HUES48 (cell line): ENCODE measurements at regions not wholly inside any gene's neighbourhood (a gene's known extent, or its start where the extent isn't known, plus 50 kb on each side); places are given as distances from the start of the nearest gene placed in this dataset.
A peak's percentile ranks its signal among the peaks of the same experiment; 100 is the strongest.

Source experiments
- H3K27ac ChIP-seq: one replicate; pipeline ENCODE4 v1.7.0; 2013; ENCODE audit warnings: low read depth, low read length, inconsistent platforms
- H3K27me3 ChIP-seq: 2 replicates; pipeline ENCODE4 v1.6.1; 2013; ENCODE audit warnings: mild to moderate bottlenecking, low read length; ENCODE audit not compliant: control insufficient read depth, insufficient read depth
- H3K36me3 ChIP-seq: 2 replicates; pipeline ENCODE4 v1.6.1; 2013; ENCODE audit warnings: low read length; ENCODE audit not compliant: control insufficient read depth, insufficient read depth
- H3K4me1 ChIP-seq: 2 replicates; pipeline ENCODE4 v1.6.1; 2013; ENCODE audit warnings: mild to moderate bottlenecking, low read length; ENCODE audit not compliant: control insufficient read depth, insufficient read depth
- H3K4me3 ChIP-seq: 2 replicates; pipeline ENCODE4 v1.5.1; 2013; ENCODE audit warnings: mild to moderate bottlenecking, low read depth, low read length
- H3K9ac ChIP-seq: 2 replicates; pipeline ENCODE4 v1.6.1; 2013; ENCODE audit warnings: mild to moderate bottlenecking, low read depth, low read length, moderate library complexity
- H3K9me3 ChIP-seq: 2 replicates; pipeline ENCODE4 v1.6.1; 2013; ENCODE audit warnings: low read length; ENCODE audit not compliant: control insufficient read depth, insufficient read depth

DNA sequence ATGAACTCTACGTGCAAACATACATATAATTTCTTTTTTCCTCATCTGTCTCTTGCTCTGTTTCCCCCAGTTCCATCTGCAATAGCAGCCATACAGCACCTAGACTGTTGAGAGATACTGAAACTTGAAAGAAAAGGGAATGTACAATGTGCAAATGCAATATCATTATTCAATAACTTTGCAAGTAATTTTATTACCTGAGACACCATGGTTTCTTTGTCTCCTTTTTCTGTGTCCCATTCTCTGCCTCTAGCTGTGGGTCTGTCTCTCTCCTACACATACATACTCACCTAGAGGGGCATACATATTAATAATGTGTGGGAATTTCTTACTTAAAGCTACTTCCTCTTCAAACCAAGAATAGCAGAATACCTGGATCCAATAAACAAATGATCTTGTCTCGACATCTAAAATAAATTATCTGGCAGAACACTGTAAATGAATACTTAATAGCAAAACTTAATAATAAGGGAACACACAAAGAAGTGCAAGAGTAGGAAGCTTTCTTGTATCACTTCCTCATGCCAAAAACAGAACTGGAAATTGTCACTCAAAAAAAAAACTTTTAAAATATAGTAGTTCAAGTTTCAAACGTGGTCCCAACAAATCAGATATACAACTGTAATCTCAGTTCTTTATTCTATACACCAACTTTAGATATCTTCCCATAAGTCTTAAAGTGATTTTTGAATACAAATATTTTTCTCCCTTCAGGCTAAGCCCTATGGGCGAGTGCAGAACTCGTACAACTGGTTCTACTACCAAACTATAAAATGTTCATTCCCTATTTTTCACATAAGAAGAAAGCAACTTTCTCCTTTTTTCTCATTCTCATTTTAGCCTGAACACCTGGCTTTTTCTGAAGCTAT lies 194.6 kb downstream of the NRIP1 start:
- no peaks in the 10 kb centered on the region for H3K9me3 ChIP-seq
- peaks cover 11% of the 10 kb centered on the region for H3K4me1 ChIP-seq
- H3K36me3 ChIP-seq = no peaks in the 10 kb centered on the region
- no peak overlapping the region for H3K4me3 ChIP-seq
- no peak overlapping the region for H3K27ac ChIP-seq
- no peak overlapping the region for H3K9ac ChIP-seq
- H3K27me3 ChIP-seq = no peaks in the 10 kb centered on the region

DNA sequence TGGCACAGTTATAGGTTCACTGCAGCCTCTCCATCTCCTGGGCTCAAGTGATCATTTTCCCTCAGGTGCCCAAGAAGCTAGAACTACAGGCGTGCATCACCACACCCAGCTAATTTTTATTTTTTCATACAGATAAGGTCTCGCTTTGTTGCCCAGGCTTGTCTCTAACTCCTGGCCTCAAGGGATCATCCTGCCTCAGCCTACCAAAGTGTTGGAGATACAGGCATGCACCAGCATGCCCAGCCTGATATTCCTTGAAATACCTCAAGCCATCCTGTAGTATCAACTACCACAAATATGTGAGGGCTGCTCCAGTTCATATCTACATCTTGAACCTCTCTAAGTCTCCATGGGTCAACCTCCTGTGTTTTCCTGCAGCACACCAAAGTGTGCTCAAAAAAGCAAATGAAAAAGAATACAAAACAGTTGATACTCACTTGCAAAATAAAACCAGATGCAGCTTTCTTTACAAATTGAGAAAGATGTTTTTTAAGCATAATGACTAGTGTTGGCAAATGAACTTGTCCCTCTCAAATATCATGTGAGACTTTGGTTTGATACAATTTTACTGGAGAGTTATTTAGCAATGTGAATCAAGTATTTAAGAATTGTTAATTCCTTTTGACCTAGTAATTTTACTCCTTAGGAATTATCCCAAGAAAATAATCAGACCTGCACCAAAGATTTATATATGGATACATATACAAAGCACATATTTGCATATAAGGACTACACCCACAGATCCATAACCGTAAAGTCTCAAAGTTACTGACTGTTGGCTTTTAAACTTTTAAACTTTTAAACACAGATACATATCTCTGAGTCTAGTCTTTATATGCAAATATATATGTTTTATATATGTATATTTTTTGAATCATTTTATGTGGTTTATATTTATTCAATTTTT lies 197.7 kb downstream of the NRIP1 start:
- Histone ChIP-seq H3K27me3 (no peaks in the 10 kb centered on the region), H3K9ac (no peak overlapping the region), H3K36me3 (no peaks in the 10 kb centered on the region), H3K4me3 (no peak overlapping the region), H3K4me1 (peaks cover 18% of the 10 kb centered on the region), H3K27ac (no peak overlapping the region), H3K9me3 (no peaks in the 10 kb centered on the region)

- no peak overlapping the region for H3K9ac ChIP-seq
- peaks cover 18% of the 10 kb centered on the region for H3K4me1 ChIP-seq
These were observed 200.4 kb downstream of the NRIP1 start for GRCh38 chr21:14864211-14865021.

DNA sequence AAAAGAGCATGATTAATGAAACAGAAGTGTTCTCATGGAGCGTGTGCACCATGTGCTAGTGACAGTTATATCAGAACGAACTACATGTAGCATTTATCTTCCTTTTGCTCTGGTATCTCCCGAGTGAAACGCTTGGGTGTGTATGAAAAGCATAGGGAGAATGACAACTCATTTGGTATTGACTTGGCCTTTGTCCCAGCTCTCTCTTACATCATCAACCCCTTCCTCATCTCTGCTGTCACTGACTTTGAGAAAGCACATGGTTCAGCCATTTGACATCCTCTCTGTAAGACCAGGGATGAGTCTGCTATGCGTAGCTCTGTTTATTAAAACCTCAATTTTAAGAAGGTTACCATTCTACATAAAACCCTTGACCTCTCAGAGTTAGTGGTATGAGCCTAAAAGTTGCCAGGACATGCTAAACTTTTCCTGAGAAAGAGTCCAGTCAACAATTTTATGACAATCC lies 201.0 kb downstream of the NRIP1 start:
- Histone ChIP-seq H3K4me1 (peaks cover 14% of the 10 kb centered on the region), H3K27me3 (no peaks in the 10 kb centered on the region), H3K9me3 (no peaks in the 10 kb centered on the region), H3K36me3 (no peaks in the 10 kb centered on the region), H3K27ac (peak overlapping the region; percentile 40), H3K4me3 (no peak overlapping the region), H3K9ac (no peak overlapping the region)

More at GRCh38 chr21:14864211-14865021, 200.4 kb downstream of the NRIP1 start:
- Histone ChIP-seq H3K27ac (peak overlapping the region; percentile 40), H3K27me3 (no peaks in the 10 kb centered on the region), H3K36me3 (no peaks in the 10 kb centered on the region), H3K9me3 (no peaks in the 10 kb centered on the region), H3K4me3 (no peak overlapping the region)

DNA sequence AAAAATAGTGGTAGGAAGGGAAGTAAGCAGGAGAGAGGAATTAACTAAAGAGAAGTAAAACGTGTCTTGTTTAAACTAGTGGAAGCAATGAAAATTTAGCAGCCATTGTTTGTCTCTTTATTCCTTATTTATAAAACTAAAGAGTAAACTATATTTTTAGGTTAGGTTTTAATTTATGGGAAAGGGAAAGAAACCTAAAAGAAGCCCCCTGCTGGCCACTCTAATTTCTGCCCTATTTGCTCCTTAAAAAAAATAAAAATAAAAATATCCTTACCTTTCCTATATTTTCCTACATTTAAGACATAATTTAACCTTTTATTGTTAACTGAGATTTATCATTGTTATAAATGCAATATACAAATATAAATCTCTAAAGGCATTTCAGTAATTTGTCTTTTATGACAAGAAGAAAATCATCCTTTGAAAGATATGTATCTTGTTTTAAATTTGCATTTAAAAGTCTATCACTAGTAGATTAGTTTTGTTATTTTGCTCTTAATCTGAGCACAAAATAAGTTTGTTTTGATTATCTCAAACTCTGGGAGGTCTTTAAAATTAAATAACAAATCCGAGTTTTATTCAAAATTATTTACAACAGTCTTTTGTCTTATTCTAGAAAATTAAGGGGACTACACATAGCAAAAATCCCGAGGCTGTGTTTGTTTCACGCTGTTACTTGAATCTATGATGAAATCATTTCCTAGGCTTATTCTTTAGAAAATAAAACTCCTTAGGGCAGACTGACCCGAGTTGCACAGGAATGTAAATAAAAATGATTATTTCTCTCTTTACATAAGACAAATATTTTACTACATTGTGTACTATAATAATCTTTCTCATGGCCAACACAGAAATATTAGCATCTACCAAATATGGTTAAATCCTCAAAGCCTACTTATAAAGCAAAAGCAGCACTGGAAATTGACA lies 201.7 kb downstream of the NRIP1 start:
- peaks cover 7% of the 10 kb centered on the region for H3K4me1 ChIP-seq
- H3K36me3 ChIP-seq = no peaks in the 10 kb centered on the region
- no peak overlapping the region for H3K27ac ChIP-seq
- no peaks in the 10 kb centered on the region for H3K9me3 ChIP-seq
- H3K27me3 ChIP-seq = no peaks in the 10 kb centered on the region
- H3K4me3 ChIP-seq = no peak overlapping the region
- H3K9ac ChIP-seq = no peak overlapping the region

GRCh38 chr21:14858311-14858710 lies 206.5 kb downstream of the NRIP1 start:
- H3K27me3 ChIP-seq = no peaks in the 10 kb centered on the region
- no peaks in the 10 kb centered on the region for H3K9me3 ChIP-seq
- H3K9ac ChIP-seq = no peak overlapping the region

GRCh38 chr21:14857529-14857928 lies 207.3 kb downstream of the NRIP1 start:
- H3K27me3 ChIP-seq = no peaks in the 10 kb centered on the region
- peaks cover 12% of the 10 kb centered on the region for H3K4me1 ChIP-seq
- no peaks in the 10 kb centered on the region for H3K9me3 ChIP-seq
- H3K27ac ChIP-seq = no peak overlapping the region
- H3K36me3 ChIP-seq = no peaks in the 10 kb centered on the region
- H3K4me3 ChIP-seq = no peak overlapping the region
- H3K9ac ChIP-seq = no peak overlapping the region; the same call in 1 of the 2 replicates

More at GRCh38 chr21:14858311-14858710, 206.5 kb downstream of the NRIP1 start:
- Histone ChIP-seq H3K4me3 (no peak overlapping the region), H3K27ac (no peak overlapping the region), H3K36me3 (no peaks in the 10 kb centered on the region), H3K4me1 (peaks cover 12% of the 10 kb centered on the region)

DNA sequence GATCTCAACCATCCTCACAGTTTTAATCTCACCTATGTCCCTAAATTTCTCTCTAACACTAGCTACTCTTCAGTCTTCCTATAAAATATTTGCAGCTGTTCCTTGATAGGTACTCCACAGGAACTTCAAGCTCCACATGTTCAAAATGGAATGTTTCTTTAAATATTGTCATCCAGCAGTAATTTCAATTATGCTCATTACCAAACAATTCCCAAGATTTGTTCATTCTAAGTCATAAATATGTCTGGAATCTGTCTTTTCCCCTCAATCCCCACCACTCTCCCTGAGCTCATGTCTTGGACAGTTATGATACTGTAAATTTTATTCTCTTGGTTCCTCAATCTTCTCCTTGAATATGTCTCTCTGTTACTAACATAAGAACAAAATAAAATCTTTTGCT lies 214.4 kb downstream of the NRIP1 start:
- Histone ChIP-seq H3K9ac (no peak overlapping the region), H3K4me1 (0 out of 2 replicates have a peak, but pooled peaks cover 3% of the 10 kb centered on the region), H3K27ac (no peak overlapping the region), H3K9me3 (peaks cover 15% of the 10 kb centered on the region), H3K27me3 (no peaks in the 10 kb centered on the region), H3K4me3 (no peak overlapping the region), H3K36me3 (no peaks in the 10 kb centered on the region)

DNA sequence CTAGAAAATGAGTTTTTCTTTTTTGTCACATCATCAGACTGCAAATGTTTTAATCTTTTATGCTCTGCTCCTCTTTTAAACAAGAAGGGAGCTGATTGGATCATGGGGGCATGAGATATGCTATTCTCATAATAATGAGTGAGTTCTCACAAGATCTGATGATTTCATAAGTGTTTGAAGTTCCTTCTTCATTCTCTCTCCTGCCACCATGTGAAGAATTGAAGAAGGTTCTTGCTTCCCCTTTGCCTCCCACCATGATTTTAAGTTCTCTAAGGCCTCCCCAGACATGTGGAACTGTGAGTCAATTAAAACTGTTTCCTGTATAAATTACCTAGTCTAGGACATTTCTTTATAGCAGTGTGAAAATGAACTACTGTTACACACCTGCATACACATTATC lies 218.2 kb downstream of the NRIP1 start:
- no peaks in the 10 kb centered on the region for H3K27me3 ChIP-seq
- no peak overlapping the region for H3K27ac ChIP-seq
- no peaks in the 10 kb centered on the region for H3K36me3 ChIP-seq
- H3K4me1 ChIP-seq = 0 out of 2 replicates have a peak, but pooled peaks cover 3% of the 10 kb centered on the region
- H3K9me3 ChIP-seq = peaks cover 27% of the 10 kb centered on the region
- no peak overlapping the region; the same call in 1 of the 2 replicates for H3K4me3 ChIP-seq
- H3K9ac ChIP-seq = no peak overlapping the region
